Limb (tissue), 2 donors: ENCODE measurements at regions not wholly inside any gene's neighbourhood (a gene's known extent, or its start where the extent isn't known, plus 50 kb on each side); places are given as distances from the start of the nearest gene placed in this dataset.
"Not testable (repeated sequence)": the region's sequence is repeated elsewhere in the genome, so short reads cannot be mapped to it uniquely, and the experiment has no call there.

Experiments
- DNase-seq, 2 donors: peaks; one replicate each; pipeline ENCODE4 v3.0.0-alpha.2; 2016; ENCODE audit errors: extremely low spot score in 2 of 2

GRCh38 chr10:64977915-64978314 is 1456.7 kb downstream of the REEP3 start:
- peak in 1 of 2 donors; percentile 14 for DNase-seq

- no peak for DNase-seq
Measured at GRCh38 chr10:64996886-64997285, 1475.7 kb downstream of the REEP3 start.

DNA sequence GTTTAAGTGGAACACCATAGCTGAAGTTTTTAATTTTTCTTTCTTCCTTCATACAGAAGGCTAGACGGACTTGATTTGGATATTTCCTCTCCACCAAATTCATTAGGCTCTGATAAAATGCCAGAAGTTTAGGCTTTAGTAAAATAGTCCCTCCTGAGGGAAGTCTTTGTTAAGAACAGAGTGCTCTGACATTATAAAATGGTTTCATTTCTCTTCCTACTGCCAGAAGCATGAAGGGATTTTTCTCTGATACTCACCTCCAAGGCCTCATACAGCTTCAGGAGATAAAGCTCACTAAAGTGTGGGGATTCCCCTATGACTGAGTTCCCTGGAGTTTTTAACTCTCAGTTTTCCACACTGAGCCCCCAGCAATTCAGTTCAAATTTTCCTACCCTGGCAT is 1489.6 kb downstream of the REEP3 start:
- DNase-seq: no peak

DNA sequence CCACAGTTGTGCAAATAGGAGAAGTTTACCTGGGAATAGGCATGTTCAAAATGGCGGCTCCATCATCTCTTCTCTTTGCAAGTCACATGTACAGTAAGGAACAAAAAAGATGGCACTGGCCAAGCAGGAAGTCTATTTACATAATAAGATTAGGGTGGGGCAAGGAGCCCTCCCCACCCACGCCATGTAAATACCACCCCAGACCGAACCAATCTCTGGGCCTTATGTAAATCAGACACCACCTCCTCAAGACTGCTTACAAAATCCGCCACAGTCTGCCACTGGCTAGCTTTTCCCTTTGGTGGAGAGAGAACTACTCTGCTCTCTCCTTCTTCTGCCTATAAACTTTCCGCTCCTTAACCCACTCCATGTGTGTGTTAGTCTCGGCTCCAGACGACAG is 1496.3 kb downstream of the REEP3 start:
- no peak for DNase-seq

- DNase-seq: no peak
Measured at GRCh38 chr10:65024886-65025285, 1503.7 kb downstream of the REEP3 start.

GRCh38 chr10:65030263-65030662 is 1509.1 kb downstream of the REEP3 start:
- DNase-seq: no peak

GRCh38 chr10:65032867-65033769 is 1511.9 kb downstream of the REEP3 start:
- no peak for DNase-seq

GRCh38 chr10:65033957-65034356 is 1512.8 kb downstream of the REEP3 start:
- no peak for DNase-seq

DNA sequence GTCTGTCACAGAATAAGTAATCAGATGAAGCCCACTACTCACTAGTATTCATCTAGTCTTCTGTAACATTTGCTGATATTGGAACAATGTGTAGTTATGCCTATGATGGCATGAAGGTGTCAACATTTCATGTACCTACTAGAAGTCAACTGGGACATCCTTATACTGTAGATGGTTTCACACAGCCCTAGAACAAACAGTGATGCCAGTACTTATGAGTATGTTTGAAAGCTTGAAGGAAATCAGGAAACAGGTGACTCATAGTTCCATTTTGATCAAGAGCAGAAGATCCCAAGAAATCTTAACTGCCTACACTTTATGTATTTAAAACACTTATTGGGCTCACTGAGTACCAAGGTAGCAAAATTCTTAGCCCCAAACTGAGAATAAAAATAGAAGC is 1519.6 kb downstream of the REEP3 start:
- no peak for DNase-seq

GRCh38 chr10:65041307-65041706 is 1520.1 kb downstream of the REEP3 start:
- no peak for DNase-seq

DNA sequence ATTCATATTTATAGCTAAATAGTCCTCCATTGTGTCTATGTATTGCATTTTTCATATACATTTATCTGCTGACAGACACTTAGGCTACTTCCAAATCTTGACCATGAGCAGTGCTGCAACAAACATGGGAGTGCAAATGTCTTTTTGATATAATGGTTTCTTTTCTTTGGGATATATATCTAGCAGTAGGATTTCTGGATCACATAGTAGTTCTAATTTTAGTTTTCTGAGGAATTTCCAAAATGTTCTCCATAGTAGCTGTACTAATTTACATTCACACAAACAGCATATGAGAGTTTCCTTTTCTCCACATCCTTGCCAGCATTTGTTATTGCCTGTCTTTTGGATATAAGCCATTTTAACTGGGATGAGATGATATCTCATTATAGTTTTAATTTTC is 1521.3 kb downstream of the REEP3 start:
- no peak for DNase-seq

- no peak for DNase-seq
Measured at GRCh38 chr10:65046831-65047230, 1525.6 kb downstream of the REEP3 start.

GRCh38 chr10:65052111-65052510 is 1530.9 kb downstream of the REEP3 start:
- not testable (repeated sequence) for DNase-seq

DNA sequence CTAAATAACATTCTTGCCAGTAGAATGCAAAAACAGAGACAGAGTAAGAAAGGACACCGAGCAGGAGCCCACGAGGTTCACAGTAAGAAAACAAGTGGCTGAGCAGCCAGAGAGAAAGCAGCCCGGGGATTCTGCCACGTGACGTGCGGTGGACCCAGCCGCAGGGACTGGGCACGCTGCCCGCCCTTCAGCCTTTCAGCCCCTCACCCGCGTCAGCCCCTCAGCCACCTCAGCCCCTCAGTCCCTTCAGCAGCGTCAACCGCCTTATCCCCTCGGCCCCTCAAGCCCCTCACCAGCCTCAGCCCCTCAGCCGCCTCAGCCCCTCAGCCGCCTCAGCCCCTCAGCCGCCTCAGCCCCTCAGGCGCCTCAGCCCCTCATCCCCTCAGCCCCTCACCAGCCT is 1532.2 kb downstream of the REEP3 start:
- not testable (repeated sequence) for DNase-seq

DNA sequence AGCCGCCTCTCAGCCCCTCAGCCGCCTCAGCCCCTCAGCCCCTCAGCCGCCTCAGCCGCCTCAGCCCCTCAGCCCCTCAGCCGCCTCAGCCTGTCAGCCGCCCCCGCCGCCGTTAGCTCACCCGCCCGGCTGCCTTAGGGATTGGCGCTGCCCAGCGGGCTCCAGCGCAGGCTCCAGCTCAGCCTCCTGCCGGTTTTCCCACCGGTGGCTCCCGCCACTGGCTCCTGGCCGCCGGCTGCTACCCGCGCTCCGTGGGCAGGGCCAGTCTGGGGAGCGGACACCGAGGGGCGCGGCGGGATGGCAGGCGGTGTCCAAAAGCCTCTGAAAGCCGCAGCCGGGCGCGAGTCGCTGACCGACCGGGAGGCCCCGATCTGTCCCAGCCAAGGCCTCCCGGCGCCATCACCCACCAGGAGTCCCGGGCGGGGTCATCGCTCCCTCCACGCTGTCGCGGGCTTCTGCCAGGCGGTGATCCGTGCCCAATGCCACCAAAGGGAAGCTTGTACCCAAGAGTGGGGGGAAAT is 1532.7 kb downstream of the REEP3 start:
- DNase-seq: not testable (repeated sequence)

DNA sequence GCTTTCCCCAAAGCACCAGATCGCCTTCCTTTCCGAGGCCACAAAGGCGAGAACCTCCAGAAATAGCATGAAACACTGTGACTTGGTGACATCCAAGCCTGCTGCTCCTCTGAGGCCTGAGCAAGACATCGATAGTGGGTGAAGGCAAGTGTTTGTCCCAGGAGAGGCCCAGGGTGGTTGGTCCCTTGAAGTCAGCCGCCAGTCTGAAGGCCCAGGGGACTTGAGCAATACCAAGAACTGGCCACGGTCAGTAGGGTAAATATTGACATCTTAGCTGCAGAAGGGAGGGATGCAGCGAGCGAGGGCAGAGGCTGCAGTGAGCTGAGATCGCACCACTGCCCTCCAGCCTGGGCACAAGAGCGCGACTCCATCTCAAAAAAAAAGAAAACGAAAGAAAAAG is 1533.5 kb downstream of the REEP3 start:
- DNase-seq: not testable (repeated sequence)

GRCh38 chr10:65065278-65065677 is 1544.1 kb downstream of the REEP3 start:
- no peak for DNase-seq

DNA sequence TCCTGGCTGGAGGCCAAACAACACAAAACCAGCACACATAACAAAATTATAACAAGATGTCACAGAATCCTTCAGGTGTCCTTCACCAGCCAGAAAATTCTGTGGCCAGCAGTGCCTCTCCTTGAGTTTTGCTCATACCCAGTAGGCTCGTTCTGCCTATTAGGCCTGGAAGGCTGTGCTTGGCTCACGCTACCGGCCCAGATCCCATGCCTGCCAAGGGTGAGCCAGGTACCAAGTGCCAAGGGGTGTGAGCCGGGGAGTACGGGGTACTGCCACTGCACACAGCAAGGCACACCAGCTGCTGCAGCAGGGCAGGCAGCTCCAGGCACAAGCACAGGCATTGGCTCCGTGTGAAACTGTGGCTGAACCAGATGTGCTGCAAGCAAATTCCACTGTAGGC is 1562.0 kb downstream of the REEP3 start:
- no peak for DNase-seq

GRCh38 chr10:65090991-65091390 is 1569.8 kb downstream of the REEP3 start:
- no peak for DNase-seq

DNA sequence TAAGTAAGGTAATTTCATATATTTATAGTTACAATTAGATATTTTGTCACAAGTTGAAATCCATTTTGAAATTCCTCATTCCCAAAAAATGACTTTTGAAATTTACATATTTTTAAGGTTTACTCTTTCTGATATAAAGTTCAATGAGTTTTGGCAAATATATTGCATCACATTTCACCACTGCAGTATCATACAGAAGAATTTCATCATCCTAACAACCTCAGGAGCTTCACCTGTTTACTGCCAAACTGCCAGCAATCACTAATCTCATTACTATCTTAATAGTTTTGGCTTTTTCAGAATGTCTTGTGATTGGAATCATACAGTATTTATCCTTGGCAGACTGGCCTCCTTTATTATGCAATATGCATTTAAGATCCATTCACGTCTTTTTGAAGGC is 1578.9 kb downstream of the REEP3 start:
- DNase-seq: no peak

- not testable (repeated sequence) for DNase-seq
Measured at GRCh38 chr10:65100881-65101280, 1579.7 kb downstream of the REEP3 start.

DNA sequence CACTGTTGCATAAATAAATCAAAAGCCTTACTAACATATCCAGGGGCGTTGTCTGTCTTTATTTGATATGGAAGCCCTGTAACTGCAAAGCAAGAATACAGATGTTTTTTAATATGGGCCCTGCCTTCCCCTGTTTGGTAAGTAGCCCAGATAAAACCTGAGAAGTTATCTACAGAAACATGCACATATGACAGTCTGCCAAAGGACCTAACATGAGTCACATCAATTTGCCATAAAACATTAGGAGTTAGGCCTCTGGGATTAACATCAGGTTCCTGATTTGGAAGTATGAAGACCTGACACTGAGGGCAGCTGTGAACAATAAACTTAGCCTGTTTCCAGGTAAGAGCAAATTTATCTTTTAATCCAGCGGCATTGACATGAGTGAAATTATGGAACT is 1588.8 kb downstream of the REEP3 start:
- no peak for DNase-seq

- DNase-seq: not testable (repeated sequence)
Measured at GRCh38 chr10:65111059-65111458, 1589.9 kb downstream of the REEP3 start.
